ENCODE measurements at regions not wholly inside any gene's neighbourhood (a gene's known extent, or its start where the extent isn't known, plus 50 kb on each side); places are given as distances from the start of the nearest gene placed in this dataset.

DNA sequence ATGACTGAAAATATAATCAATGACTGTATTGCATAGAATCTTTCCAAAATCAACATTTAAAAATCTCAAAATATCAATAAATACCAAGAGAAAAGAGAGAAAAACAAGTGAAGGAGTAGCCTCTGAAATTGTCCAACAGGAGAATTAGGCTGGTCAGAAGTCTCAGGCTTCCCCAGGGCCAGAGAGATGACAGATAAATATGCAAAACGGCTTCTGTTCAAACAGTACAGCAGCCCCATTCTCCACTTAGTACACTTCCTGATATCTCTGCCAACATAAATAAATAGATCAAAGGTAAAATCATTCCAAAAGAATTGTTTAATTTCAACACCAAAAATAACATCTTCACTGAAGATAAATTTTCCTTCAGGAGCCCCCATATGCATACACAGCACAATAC lies 204.7 kb upstream of the GABRA2 start:
- Histone ChIP-seq H3K79me2 (ENCODE audit: insufficient read depth, low read depth, low read length) (no peaks in the 10 kb centered on the region), H3K9me2 (ENCODE audit: insufficient read depth, low read length) (no peaks in the 10 kb centered on the region), H3K4me1 (ENCODE audit: insufficient read depth, low read length, poor library complexity, severe bottlenecking) (no peaks in the 10 kb centered on the region), H2AFZ (ENCODE audit: low read length) (no peak overlapping the region), H3K9me3 (ENCODE audit: low read length) (no peaks in the 10 kb centered on the region), H3K36me3 (ENCODE audit: insufficient read depth, low read length) (no peaks in the 10 kb centered on the region), H3K27ac (ENCODE audit: low read depth, low read length, poor library complexity, severe bottlenecking) (no peak overlapping the region), H3K4me2 (ENCODE audit: low read length) (no peak overlapping the region), H4K20me1 (ENCODE audit: insufficient read depth, low read length) (no peaks in the 10 kb centered on the region), H3K4me3 (ENCODE audit: low read depth, low read length, poor library complexity, severe bottlenecking) (no peak overlapping the region)
- no peak for TF ChIP-seq EZH2phosphoT487 (IDR thresholded peaks at IDR 0.05; ENCODE audit: borderline replicate concordance, low read depth, low read length)
- TF ChIP-seq, protein P1, sequence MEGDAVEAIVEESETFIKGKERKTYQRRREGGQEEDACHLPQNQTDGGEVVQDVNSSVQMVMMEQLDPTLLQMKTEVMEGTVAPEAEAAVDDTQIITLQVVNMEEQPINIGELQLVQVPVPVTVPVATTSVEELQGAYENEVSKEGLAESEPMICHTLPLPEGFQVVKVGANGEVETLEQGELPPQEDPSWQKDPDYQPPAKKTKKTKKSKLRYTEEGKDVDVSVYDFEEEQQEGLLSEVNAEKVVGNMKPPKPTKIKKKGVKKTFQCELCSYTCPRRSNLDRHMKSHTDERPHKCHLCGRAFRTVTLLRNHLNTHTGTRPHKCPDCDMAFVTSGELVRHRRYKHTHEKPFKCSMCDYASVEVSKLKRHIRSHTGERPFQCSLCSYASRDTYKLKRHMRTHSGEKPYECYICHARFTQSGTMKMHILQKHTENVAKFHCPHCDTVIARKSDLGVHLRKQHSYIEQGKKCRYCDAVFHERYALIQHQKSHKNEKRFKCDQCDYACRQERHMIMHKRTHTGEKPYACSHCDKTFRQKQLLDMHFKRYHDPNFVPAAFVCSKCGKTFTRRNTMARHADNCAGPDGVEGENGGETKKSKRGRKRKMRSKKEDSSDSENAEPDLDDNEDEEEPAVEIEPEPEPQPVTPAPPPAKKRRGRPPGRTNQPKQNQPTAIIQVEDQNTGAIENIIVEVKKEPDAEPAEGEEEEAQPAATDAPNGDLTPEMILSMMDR (conservative IDR thresholded peaks at IDR 0.05; ENCODE audit: low read length), result no peak
- no TSS peak for BruUV-seq (replicated peaks)
- ChIA-PET POLR2A (interaction anchor here (0.5 kb wide), 1 partner anchor 116 kb away, joined by 5 read pairs; no protein-coding TSS in a partner anchor), CTCF (ENCODE audit: unreplicated experiment) (no interaction called here)
- DNase-seq (ENCODE audit: low spot score), result no peak
- intact Hi-C loops (cut with micrococcal nuclease; ENCODE audit: unreplicated experiment), result no loop called here

DNA sequence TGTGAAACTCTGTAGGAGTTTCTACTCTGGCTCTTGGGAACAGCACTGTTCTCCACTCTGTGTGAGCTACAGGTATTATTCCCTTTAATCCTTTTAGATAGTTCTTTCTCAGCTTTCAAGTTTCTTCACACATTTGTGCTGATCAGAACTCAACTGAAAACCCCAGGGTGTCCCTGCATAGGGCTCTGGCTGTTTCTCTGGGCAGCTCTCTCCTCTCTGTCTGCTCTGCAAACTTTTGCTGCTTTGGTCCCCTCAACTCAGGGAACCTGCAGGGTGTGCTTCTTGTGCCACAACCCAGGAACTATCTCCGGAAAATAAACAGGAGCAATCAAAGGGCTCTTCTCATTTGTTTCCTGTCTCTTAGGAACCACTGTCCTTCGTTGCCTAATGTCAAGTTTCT lies 196.6 kb upstream of the GABRA2 start:
- POLR2A ChIA-PET, result no interaction called here
- CTCF ChIA-PET (ENCODE audit: unreplicated experiment), result no interaction called here
- H4K20me1 ChIP-seq (ENCODE audit: insufficient read depth, low read length), result no peaks in the 10 kb centered on the region
- H3K4me1 ChIP-seq (ENCODE audit: insufficient read depth, low read length, poor library complexity, severe bottlenecking), result no peaks in the 10 kb centered on the region
- no peak overlapping the region for H3K4me3 ChIP-seq (ENCODE audit: low read depth, low read length, poor library complexity, severe bottlenecking)
- no peaks in the 10 kb centered on the region for H3K9me2 ChIP-seq (ENCODE audit: insufficient read depth, low read length)
- no peak for DNase-seq (ENCODE audit: low spot score)
- intact Hi-C loops (cut with micrococcal nuclease; ENCODE audit: unreplicated experiment), result no loop called here
- H3K9me3 ChIP-seq (ENCODE audit: low read length), result no peaks in the 10 kb centered on the region
- no peak for TF ChIP-seq EZH2phosphoT487 (IDR thresholded peaks at IDR 0.05; ENCODE audit: borderline replicate concordance, low read depth, low read length)
- TF ChIP-seq, protein P1 (conservative IDR thresholded peaks at IDR 0.05; ENCODE audit: low read length), result no peak
- H3K36me3 ChIP-seq (ENCODE audit: insufficient read depth, low read length), result no peaks in the 10 kb centered on the region
- no peak overlapping the region for H3K4me2 ChIP-seq (ENCODE audit: low read length)
- no peaks in the 10 kb centered on the region for H3K79me2 ChIP-seq (ENCODE audit: insufficient read depth, low read depth, low read length)
- H3K27ac ChIP-seq (ENCODE audit: low read depth, low read length, poor library complexity, severe bottlenecking), result no peak overlapping the region
- no TSS peak for BruUV-seq (replicated peaks)
- H2AFZ ChIP-seq (ENCODE audit: low read length), result no peak overlapping the region

GRCh38 chr4:46581677-46582076 lies 191.7 kb upstream of the GABRA2 start:
- H3K4me1 ChIP-seq (ENCODE audit: insufficient read depth, low read length, poor library complexity, severe bottlenecking), result no peaks in the 10 kb centered on the region
- no peaks in the 10 kb centered on the region for H3K9me3 ChIP-seq (ENCODE audit: low read length)
- no peak overlapping the region for H3K4me3 ChIP-seq (ENCODE audit: low read depth, low read length, poor library complexity, severe bottlenecking)
- POLR2A ChIA-PET, result interaction anchor here (0.8 kb wide), 1 partner anchor 10 kb away, joined by 4 read pairs; no protein-coding TSS in a partner anchor
- no peak for DNase-seq (ENCODE audit: low spot score)
- no TSS peak for BruUV-seq (replicated peaks)
- no peak overlapping the region for H3K4me2 ChIP-seq (ENCODE audit: low read length)
- intact Hi-C loops (cut with micrococcal nuclease; ENCODE audit: unreplicated experiment), result no loop called here
- H3K27ac ChIP-seq (ENCODE audit: low read depth, low read length, poor library complexity, severe bottlenecking), result no peak overlapping the region
- TF ChIP-seq, protein P1 (conservative IDR thresholded peaks at IDR 0.05; ENCODE audit: low read length), result no peak
- no peak for TF ChIP-seq EZH2phosphoT487 (IDR thresholded peaks at IDR 0.05; ENCODE audit: borderline replicate concordance, low read depth, low read length)
- no peaks in the 10 kb centered on the region for H3K9me2 ChIP-seq (ENCODE audit: insufficient read depth, low read length)
- no peak overlapping the region for H2AFZ ChIP-seq (ENCODE audit: low read length)
- no peaks in the 10 kb centered on the region for H3K79me2 ChIP-seq (ENCODE audit: insufficient read depth, low read depth, low read length)
- CTCF ChIA-PET (ENCODE audit: unreplicated experiment), result no interaction called here
- H4K20me1 ChIP-seq (ENCODE audit: insufficient read depth, low read length), result no peaks in the 10 kb centered on the region
- H3K36me3 ChIP-seq (ENCODE audit: insufficient read depth, low read length), result no peaks in the 10 kb centered on the region
